Neuron (in vitro differentiated cells): ENCODE measurements at regions not wholly inside any gene's neighbourhood (a gene's known extent, or its start where the extent isn't known, plus 50 kb on each side); places are given as distances from the start of the nearest gene placed in this dataset.
"Not testable (repeated sequence)": the region's sequence is repeated elsewhere in the genome, so short reads cannot be mapped to it uniquely, and the experiment has no call there.

ENCODE experiments used
- H2AFZ ChIP-seq: one replicate; pipeline ENCODE4 v1.6.1; 2013; ENCODE audit warnings: low read depth, mild to moderate bottlenecking, inconsistent platforms, low read length, moderate library complexity
- H3K27me3 ChIP-seq: one replicate; pipeline ENCODE4 v1.6.1; 2013; ENCODE audit warnings: low read length; ENCODE audit not compliant: insufficient read depth
- H3K36me3 ChIP-seq: one replicate; pipeline ENCODE4 v1.6.1; 2013; ENCODE audit warnings: low read length; ENCODE audit not compliant: insufficient read depth
- H3K4me1 ChIP-seq: one replicate; pipeline ENCODE4 v1.6.1; 2013; ENCODE audit warnings: low read length; ENCODE audit not compliant: insufficient read depth
- H3K4me3 ChIP-seq: 2 replicates; pipeline ENCODE4 v1.5.1; 2013; ENCODE audit warnings: mild to moderate bottlenecking, low read length, moderate library complexity
- H3K9me3 ChIP-seq: one replicate; pipeline ENCODE4 v1.6.1; 2013; ENCODE audit warnings: low read length

DNA sequence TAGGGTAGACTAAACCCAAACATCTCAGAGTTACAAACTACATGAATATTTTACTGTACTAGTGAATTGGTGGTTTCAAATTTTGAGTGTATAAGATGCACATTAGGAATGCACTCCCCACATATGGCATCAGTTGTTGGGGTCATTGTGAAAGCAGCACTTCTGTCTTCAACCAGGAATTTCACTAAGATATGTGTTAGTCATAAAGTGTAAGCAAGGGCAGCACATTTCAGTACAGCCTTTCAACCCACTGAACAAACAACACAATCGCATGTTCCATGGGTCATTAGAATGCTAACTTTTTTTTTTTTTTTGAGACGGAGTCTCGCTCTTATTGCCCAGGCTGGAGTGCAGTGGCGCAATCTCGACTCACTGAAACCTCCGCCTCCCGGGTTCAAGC is 164.1 kb upstream of the MAP2 start:
- no peak overlapping the region for H3K4me3 ChIP-seq
- no peaks in the 10 kb centered on the region for H3K27me3 ChIP-seq
- no peaks in the 10 kb centered on the region for H3K9me3 ChIP-seq
- H3K36me3 ChIP-seq: no peaks in the 10 kb centered on the region
- H2AFZ ChIP-seq: no peak overlapping the region
- H3K4me1 ChIP-seq: no peaks in the 10 kb centered on the region

GRCh38 chr2:209260281-209260680 is 163.6 kb upstream of the MAP2 start:
- Histone ChIP-seq H3K4me1 (no peaks in the 10 kb centered on the region), H3K36me3 (no peaks in the 10 kb centered on the region), H2AFZ (no peak overlapping the region), H3K4me3 (no peak overlapping the region), H3K9me3 (no peaks in the 10 kb centered on the region), H3K27me3 (no peaks in the 10 kb centered on the region)

GRCh38 chr2:209261366-209262053 is 162.3 kb upstream of the MAP2 start:
- H3K9me3 ChIP-seq, H3K36me3 ChIP-seq, H3K4me1 ChIP-seq, H3K4me3 ChIP-seq, H2AFZ ChIP-seq, H3K27me3 ChIP-seq: not testable (repeated sequence)

GRCh38 chr2:209269024-209269423 is 154.8 kb upstream of the MAP2 start:
- no peaks in the 10 kb centered on the region for H3K36me3 ChIP-seq
- H3K9me3 ChIP-seq: no peaks in the 10 kb centered on the region
- H2AFZ ChIP-seq: no peak overlapping the region
- H3K4me1 ChIP-seq: no peaks in the 10 kb centered on the region
- no peaks in the 10 kb centered on the region for H3K27me3 ChIP-seq
- H3K4me3 ChIP-seq: no peak overlapping the region

GRCh38 chr2:209276000-209276399 is 147.8 kb upstream of the MAP2 start:
- Histone ChIP-seq H3K36me3 (no peaks in the 10 kb centered on the region), H3K4me1 (no peaks in the 10 kb centered on the region), H2AFZ (no peak overlapping the region), H3K27me3 (no peaks in the 10 kb centered on the region), H3K4me3 (no peak overlapping the region), H3K9me3 (no peaks in the 10 kb centered on the region)

GRCh38 chr2:209277444-209277843 is 146.4 kb upstream of the MAP2 start:
- H3K27me3 ChIP-seq: no peaks in the 10 kb centered on the region
- H3K4me1 ChIP-seq: no peaks in the 10 kb centered on the region
- no peak overlapping the region for H2AFZ ChIP-seq
- no peak overlapping the region for H3K4me3 ChIP-seq
- no peaks in the 10 kb centered on the region for H3K36me3 ChIP-seq
- H3K9me3 ChIP-seq: no peaks in the 10 kb centered on the region

DNA sequence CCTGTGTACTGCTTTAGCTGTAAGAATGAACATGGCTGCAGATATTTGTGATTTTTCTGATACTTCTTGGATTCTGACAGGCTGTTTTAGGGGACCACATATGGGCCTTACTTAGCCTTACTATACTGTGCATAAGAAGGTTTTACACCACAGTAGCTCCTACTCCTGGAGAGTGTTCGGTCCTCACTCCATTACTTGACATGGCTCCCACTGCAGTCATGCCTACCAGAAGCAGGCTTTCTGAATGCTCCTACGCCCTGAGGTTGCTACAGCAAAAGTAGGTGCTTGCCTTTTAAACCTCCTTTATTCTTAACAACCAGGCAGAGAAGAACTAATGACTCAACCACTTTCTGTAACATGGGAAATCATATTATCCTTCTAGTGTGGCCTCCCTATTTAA is 125.2 kb upstream of the MAP2 start:
- Histone ChIP-seq H3K4me1 (no peaks in the 10 kb centered on the region), H2AFZ (no peak overlapping the region), H3K4me3 (no peak overlapping the region), H3K9me3 (no peaks in the 10 kb centered on the region), H3K36me3 (no peaks in the 10 kb centered on the region), H3K27me3 (peaks cover 2% of the 10 kb centered on the region)

GRCh38 chr2:209299478-209299877 is 124.4 kb upstream of the MAP2 start:
- not testable (repeated sequence) for H3K4me3 ChIP-seq, H3K4me1 ChIP-seq, H3K36me3 ChIP-seq, H3K27me3 ChIP-seq, H3K9me3 ChIP-seq, H2AFZ ChIP-seq

- not testable (repeated sequence) for H3K4me1 ChIP-seq, H3K27me3 ChIP-seq, H3K4me3 ChIP-seq, H2AFZ ChIP-seq, H3K9me3 ChIP-seq, H3K36me3 ChIP-seq
Observed at GRCh38 chr2:209300766-209301165, 123.1 kb upstream of the MAP2 start.

DNA sequence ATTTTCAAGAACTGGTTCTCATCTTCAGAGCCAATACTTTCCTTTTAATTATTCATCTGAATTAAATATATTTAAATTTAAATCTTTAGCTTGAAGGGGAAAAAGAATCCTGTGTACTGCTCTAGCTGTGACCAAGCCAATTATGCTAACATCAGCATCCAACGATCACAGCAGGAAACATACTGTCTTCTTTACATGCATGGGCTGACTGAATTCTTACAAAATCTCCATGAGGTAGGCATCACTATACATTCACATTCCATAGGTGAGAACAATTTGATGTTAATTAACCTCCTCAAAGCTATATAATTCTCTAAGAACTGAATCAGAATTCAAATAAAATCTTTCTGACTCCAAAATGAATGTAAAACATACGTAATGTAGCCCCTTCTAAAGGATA is 118.8 kb upstream of the MAP2 start:
- H3K4me1 ChIP-seq: no peaks in the 10 kb centered on the region
- peaks cover 2% of the 10 kb centered on the region for H3K27me3 ChIP-seq
- no peak overlapping the region for H2AFZ ChIP-seq
- H3K36me3 ChIP-seq: no peaks in the 10 kb centered on the region
- H3K4me3 ChIP-seq: no peak overlapping the region
- H3K9me3 ChIP-seq: no peaks in the 10 kb centered on the region

- H2AFZ ChIP-seq: no peak overlapping the region
- peaks cover 2% of the 10 kb centered on the region for H3K27me3 ChIP-seq
- no peak overlapping the region for H3K4me3 ChIP-seq
- H3K9me3 ChIP-seq: no peaks in the 10 kb centered on the region
- no peaks in the 10 kb centered on the region for H3K4me1 ChIP-seq
- H3K36me3 ChIP-seq: no peaks in the 10 kb centered on the region
Observed at GRCh38 chr2:209305746-209306196, 118.1 kb upstream of the MAP2 start.

DNA sequence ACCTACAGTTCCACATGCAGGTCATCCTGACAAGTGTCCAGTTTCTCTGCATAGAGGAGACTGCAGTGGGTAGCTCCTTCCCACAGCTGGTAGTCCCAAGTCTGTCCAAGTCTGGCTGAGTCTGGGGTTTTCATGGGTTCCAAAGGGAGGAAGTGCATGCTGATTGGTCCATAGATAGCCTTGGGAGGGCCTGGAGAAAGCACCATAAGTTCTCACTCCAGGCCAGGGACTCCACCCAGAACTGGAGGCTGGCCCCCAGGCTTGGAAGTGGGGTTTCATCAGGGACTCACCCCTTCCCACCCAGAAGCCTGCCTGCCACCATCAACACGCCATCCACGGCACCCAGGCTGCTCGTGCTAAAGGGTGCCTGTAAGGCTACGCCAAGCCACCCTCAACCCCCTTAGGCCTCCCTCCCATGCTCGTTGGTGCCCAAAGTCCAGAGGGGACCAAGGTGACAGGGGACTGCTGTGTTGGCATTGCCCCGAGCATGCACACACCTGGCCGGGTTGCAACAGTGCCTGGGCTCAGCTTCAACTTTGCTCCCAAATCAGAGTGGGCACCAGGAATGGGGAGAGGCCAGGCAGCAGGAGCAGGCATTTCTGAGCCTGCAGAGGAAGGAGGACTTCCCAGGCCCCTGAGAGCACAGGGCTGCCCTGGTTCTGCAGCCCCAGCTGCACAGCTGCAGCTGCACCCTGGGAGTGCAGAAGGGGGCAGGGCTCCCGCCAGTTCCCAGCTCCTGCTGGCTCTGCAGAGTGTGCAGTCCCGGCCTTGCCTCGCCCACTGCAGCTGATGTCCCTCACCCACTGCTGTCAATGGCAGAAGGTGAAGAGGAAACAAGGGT is 116.5 kb upstream of the MAP2 start:
- Histone ChIP-seq H3K36me3 (no peaks in the 10 kb centered on the region), H3K4me3 (no peak overlapping the region), H3K9me3 (no peaks in the 10 kb centered on the region), H3K27me3 (no peaks in the 10 kb centered on the region), H3K4me1 (no peaks in the 10 kb centered on the region), H2AFZ (no peak overlapping the region)

- H3K9me3 ChIP-seq: no peaks in the 10 kb centered on the region
- no peaks in the 10 kb centered on the region for H3K4me1 ChIP-seq
- no peaks in the 10 kb centered on the region for H3K36me3 ChIP-seq
- no peaks in the 10 kb centered on the region for H3K27me3 ChIP-seq
- no peak overlapping the region for H3K4me3 ChIP-seq
- no peak overlapping the region for H2AFZ ChIP-seq
Observed at GRCh38 chr2:209308415-209308814, 115.4 kb upstream of the MAP2 start.
